Hepatocyte (in vitro differentiated cells): ENCODE measurements at regions not wholly inside any gene's neighbourhood (a gene's known extent, or its start where the extent isn't known, plus 50 kb on each side); places are given as distances from the start of the nearest gene placed in this dataset.

Source experiments
- EZH2 ChIP-seq: fragments of 200-600 bp; sonication (generic); IDR thresholded peaks from 2 replicates; pipeline ENCODE4 v1.6.1; 2016; ENCODE audit warnings: antibody characterized with exemption, mild to moderate bottlenecking, borderline replicate concordance
- TF ChIP-seq, protein P1 (sequence below): fragments of 200-600 bp; sonication (generic); IDR thresholded peaks from 2 replicates; pipeline ENCODE4 v1.5.1; 2016; ENCODE audit warnings: antibody characterized with exemption, mild to moderate bottlenecking; ENCODE audit not compliant: poor library complexity

DNA sequence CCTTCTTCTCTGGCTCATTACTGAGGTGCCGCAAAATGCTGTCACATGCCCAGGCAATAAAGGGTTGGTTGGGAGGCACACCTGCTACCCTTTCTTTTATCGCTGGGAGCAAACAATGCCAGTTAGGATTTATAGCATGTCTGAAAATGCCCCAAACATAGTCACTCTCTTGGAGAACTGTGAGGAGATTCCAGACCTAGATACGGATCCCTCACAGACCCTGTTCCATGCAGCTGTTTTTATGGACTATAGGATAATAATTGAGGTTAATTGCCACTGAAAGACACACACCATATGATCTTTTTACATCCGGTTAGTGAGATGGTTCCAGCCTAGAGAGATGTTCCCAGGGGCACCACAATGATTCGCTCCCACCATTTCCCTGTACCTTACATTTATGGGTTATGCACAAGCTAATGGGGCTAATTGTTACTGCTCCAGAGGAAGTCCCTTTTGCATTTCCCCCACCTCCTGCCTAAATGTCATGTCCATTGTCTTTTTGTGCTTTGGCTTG, 318.1 kb downstream of the PIK3R1 start:
- TF ChIP-seq EZH2, result no peak
- TF ChIP-seq, protein P1, sequence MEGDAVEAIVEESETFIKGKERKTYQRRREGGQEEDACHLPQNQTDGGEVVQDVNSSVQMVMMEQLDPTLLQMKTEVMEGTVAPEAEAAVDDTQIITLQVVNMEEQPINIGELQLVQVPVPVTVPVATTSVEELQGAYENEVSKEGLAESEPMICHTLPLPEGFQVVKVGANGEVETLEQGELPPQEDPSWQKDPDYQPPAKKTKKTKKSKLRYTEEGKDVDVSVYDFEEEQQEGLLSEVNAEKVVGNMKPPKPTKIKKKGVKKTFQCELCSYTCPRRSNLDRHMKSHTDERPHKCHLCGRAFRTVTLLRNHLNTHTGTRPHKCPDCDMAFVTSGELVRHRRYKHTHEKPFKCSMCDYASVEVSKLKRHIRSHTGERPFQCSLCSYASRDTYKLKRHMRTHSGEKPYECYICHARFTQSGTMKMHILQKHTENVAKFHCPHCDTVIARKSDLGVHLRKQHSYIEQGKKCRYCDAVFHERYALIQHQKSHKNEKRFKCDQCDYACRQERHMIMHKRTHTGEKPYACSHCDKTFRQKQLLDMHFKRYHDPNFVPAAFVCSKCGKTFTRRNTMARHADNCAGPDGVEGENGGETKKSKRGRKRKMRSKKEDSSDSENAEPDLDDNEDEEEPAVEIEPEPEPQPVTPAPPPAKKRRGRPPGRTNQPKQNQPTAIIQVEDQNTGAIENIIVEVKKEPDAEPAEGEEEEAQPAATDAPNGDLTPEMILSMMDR, result no peak
